ENCODE measurements at regions not wholly inside any gene's neighbourhood (a gene's known extent, or its start where the extent isn't known, plus 50 kb on each side); places are given as distances from the start of the nearest gene placed in this dataset.

DNA sequence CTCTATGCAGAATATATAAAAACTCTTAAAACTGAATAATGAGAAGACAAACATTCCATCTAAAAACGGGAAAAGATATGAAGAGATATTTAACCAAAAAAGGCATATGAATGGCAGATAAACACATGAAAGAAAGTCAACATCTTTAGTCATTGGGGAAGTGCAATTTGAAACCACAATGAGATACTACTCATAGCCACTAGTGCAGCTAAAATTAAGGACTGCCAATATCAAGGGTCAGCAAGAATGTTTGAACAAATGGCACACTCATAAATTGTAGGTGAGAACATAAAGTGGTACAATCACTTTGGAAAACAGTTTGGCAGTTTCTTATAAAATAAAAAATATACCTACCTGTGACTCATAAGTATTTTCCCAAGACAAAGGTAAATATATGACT is 534.9 kb upstream of the DIPK2B start:
- TF ChIP-seq POLR2A (IDR thresholded peaks at IDR 0.05) = no peak
- TF ChIP-seq CTCF (IDR thresholded peaks at IDR 0.05) = no peak
- TF ChIP-seq POLR2AphosphoS5 (IDR thresholded peaks at IDR 0.05; ENCODE audit: insufficient read depth in 1 of 2, low read depth in 1 of 2) = no peak
